Suppressor macrophage (primary cell): ENCODE measurements at regions not wholly inside any gene's neighbourhood (a gene's known extent, or its start where the extent isn't known, plus 50 kb on each side); places are given as distances from the start of the nearest gene placed in this dataset.
A peak's percentile ranks its signal among the peaks of the same experiment; 100 is the strongest.
"Not testable (repeated sequence)": the region's sequence is repeated elsewhere in the genome, so short reads cannot be mapped to it uniquely, and the experiment has no call there.

Experiments
- DNase-seq, 4 experiments: peaks; one replicate each; pipeline ENCODE4 v3.0.0-alpha.2; 2020 to 2022

- DNase-seq = no peak
Observed at GRCh38 chr6:113055998-113056397, 708.9 kb downstream of the RFPL4B start.

GRCh38 chr6:113057567-113058053 lies 710.5 kb downstream of the RFPL4B start:
- DNase-seq = no peak

- DNase-seq = no peak
Observed at GRCh38 chr6:113060664-113061063, 713.5 kb downstream of the RFPL4B start.

GRCh38 chr6:113065611-113066010 lies 718.5 kb downstream of the RFPL4B start:
- no peak for DNase-seq

- DNase-seq = no peak
Observed at GRCh38 chr6:113067612-113068275, 720.6 kb downstream of the RFPL4B start.

- DNase-seq = no peak
Observed at GRCh38 chr6:113068570-113068969, 721.4 kb downstream of the RFPL4B start.

- DNase-seq = not testable (repeated sequence)
Observed at GRCh38 chr6:113070681-113071080, 723.6 kb downstream of the RFPL4B start.

- no peak for DNase-seq
Observed at GRCh38 chr6:113073611-113074191, 726.6 kb downstream of the RFPL4B start.

GRCh38 chr6:113076116-113076515 lies 729.0 kb downstream of the RFPL4B start:
- DNase-seq = no peak

GRCh38 chr6:113076816-113077215 lies 729.7 kb downstream of the RFPL4B start:
- no peak for DNase-seq

- no peak for DNase-seq
Observed at GRCh38 chr6:113077794-113078193, 730.7 kb downstream of the RFPL4B start.

GRCh38 chr6:113078791-113079190 lies 731.7 kb downstream of the RFPL4B start:
- DNase-seq = no peak

GRCh38 chr6:113082745-113083144 lies 735.6 kb downstream of the RFPL4B start:
- DNase-seq = no peak

- no peak for DNase-seq
Observed at GRCh38 chr6:113083947-113084346, 736.8 kb downstream of the RFPL4B start.

- DNase-seq = no peak
Observed at GRCh38 chr6:113089056-113089455, 741.9 kb downstream of the RFPL4B start.

GRCh38 chr6:113092795-113093194 lies 745.7 kb downstream of the RFPL4B start:
- DNase-seq = no peak

GRCh38 chr6:113094779-113095178 lies 747.6 kb downstream of the RFPL4B start:
- DNase-seq = no peak

- no peak for DNase-seq
Observed at GRCh38 chr6:113095841-113096240, 748.7 kb downstream of the RFPL4B start.

GRCh38 chr6:113102761-113103160 lies 754.4 kb upstream of the MARCKS start:
- peak in 2 of 4 experiments; percentile 10 to 22 for DNase-seq

- DNase-seq = peak in 2 of 4 experiments; percentile 39 to 49
Observed at GRCh38 chr6:113103634-113104361, 753.3 kb upstream of the MARCKS start.

GRCh38 chr6:113104541-113104940 lies 752.6 kb upstream of the MARCKS start:
- no peak for DNase-seq

- peak in 2 of 4 experiments; percentile 36 to 42 for DNase-seq
Observed at GRCh38 chr6:113104951-113105350, 752.2 kb upstream of the MARCKS start.

- DNase-seq = no peak
Observed at GRCh38 chr6:113110211-113110610, 746.9 kb upstream of the MARCKS start.

GRCh38 chr6:113111550-113111949 lies 745.6 kb upstream of the MARCKS start:
- no peak for DNase-seq
